Chondrocyte (in vitro differentiated cells): ENCODE measurements at regions not wholly inside any gene's neighbourhood (a gene's known extent, or its start where the extent isn't known, plus 50 kb on each side); places are given as distances from the start of the nearest gene placed in this dataset.

Source experiments
- DNase-seq: peaks from one replicate; pipeline ENCODE4 v3.0.0; 2021; ENCODE audit warnings: mixed read lengths, low spot score
- H3K27ac Mint-ChIP-seq: one replicate; pipeline ENCODE4 v1.8.0; 2021; ENCODE audit warnings: mild to moderate bottlenecking, moderate library complexity, mixed read lengths; ENCODE audit not compliant: unreplicated experiment
- H3K27me3 Mint-ChIP-seq: 2 replicates; pipeline ENCODE4 v1.8.0; 2021; ENCODE audit warnings: low read depth, mixed read lengths
- H3K36me3 Mint-ChIP-seq: 2 replicates; pipeline ENCODE4 v1.8.0; 2021; ENCODE audit warnings: low read depth, mixed read lengths
- H3K4me1 Mint-ChIP-seq: 2 replicates; pipeline ENCODE4 v1.8.0; 2021; ENCODE audit warnings: low read depth, mild to moderate bottlenecking, mixed read lengths
- H3K4me3 Mint-ChIP-seq: one replicate; pipeline ENCODE4 v1.8.0; 2021; ENCODE audit warnings: mild to moderate bottlenecking, moderate library complexity, mixed read lengths; ENCODE audit not compliant: unreplicated experiment
- H3K9me3 Mint-ChIP-seq: 2 replicates; pipeline ENCODE4 v1.8.0; 2021; ENCODE audit warnings: low read depth, mixed read lengths
- CTCF ChIP-seq: fragments of 200-600 bp; sonication (generic); IDR thresholded peaks from 2 replicates; pipeline ENCODE4 v1.5.0; 2021; ENCODE audit warnings: antibody characterized with exemption, mild to moderate bottlenecking, moderate library complexity

GRCh38 chr15:61654918-61655317 lies 405.3 kb downstream of the VPS13C start:
- no peak for DNase-seq
- Mint-ChIP-seq H3K4me3 (no peak overlapping the region), H3K27ac (no peak overlapping the region), H3K36me3 (no peaks in the 10 kb centered on the region), H3K27me3 (peaks cover 3% of the 10 kb centered on the region), H3K9me3 (peaks cover 5% of the 10 kb centered on the region), H3K4me1 (no peaks in the 10 kb centered on the region)
- no peak for TF ChIP-seq CTCF

GRCh38 chr15:61654002-61654740 lies 406.1 kb downstream of the VPS13C start:
- TF ChIP-seq CTCF, result no peak
- Mint-ChIP-seq H3K36me3 (no peaks in the 10 kb centered on the region), H3K27me3 (peaks cover 5% of the 10 kb centered on the region), H3K27ac (no peak overlapping the region), H3K4me1 (no peaks in the 10 kb centered on the region), H3K4me3 (no peak overlapping the region), H3K9me3 (peaks cover 5% of the 10 kb centered on the region)
- DNase-seq, result no peak

- Mint-ChIP-seq H3K9me3 (no peaks in the 10 kb centered on the region), H3K4me1 (no peaks in the 10 kb centered on the region), H3K27ac (no peak overlapping the region), H3K4me3 (no peak overlapping the region), H3K36me3 (no peaks in the 10 kb centered on the region), H3K27me3 (peaks cover 11% of the 10 kb centered on the region)
- TF ChIP-seq CTCF, result no peak
- DNase-seq, result no peak
Observed at GRCh38 chr15:61653110-61653509, 407.1 kb downstream of the VPS13C start.

- Mint-ChIP-seq H3K27ac (no peak overlapping the region), H3K27me3 (peaks cover 10% of the 10 kb centered on the region), H3K9me3 (no peaks in the 10 kb centered on the region), H3K36me3 (no peaks in the 10 kb centered on the region), H3K4me3 (no peak overlapping the region), H3K4me1 (no peaks in the 10 kb centered on the region)
- DNase-seq, result no peak
- no peak for TF ChIP-seq CTCF
Observed at GRCh38 chr15:61651267-61651666, 409.0 kb downstream of the VPS13C start.

- TF ChIP-seq CTCF, result no peak
- Mint-ChIP-seq H3K4me3 (no peak overlapping the region), H3K9me3 (no peaks in the 10 kb centered on the region), H3K4me1 (no peaks in the 10 kb centered on the region), H3K27me3 (peaks cover 16% of the 10 kb centered on the region), H3K36me3 (no peaks in the 10 kb centered on the region), H3K27ac (no peak overlapping the region)
- no peak for DNase-seq
Observed at GRCh38 chr15:61649046-61649445, 411.2 kb downstream of the VPS13C start.
